ENCODE measurements at regions not wholly inside any gene's neighbourhood (a gene's known extent, or its start where the extent isn't known, plus 50 kb on each side); places are given as distances from the start of the nearest gene placed in this dataset.

DNA sequence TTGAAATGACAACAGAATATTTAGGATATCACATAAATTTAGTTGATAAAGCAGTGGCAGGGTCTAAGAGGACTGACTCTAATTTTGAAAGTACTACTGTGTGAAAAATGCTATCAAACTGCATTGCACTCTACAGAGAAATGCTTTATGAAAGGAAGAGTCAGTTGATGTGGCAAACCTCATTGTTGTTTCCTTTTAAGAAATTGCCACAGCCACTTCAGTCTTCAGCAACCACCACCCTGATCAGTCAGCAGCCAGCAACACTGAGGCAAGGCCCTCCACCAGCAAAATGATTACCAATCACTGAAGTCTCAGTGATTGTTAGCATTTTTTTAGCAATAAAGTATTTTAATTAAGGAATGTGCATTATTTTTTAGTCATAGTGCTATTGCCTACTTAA, 488.7 kb upstream of the SLC39A10 start:
- H3K27ac ChIP-seq = no peak overlapping the region
- no peaks in the 10 kb centered on the region for H3K27me3 ChIP-seq (ENCODE audit: insufficient read depth, low read depth, severe bottlenecking)
- H3K36me3 ChIP-seq = no peaks in the 10 kb centered on the region
- peaks cover 5% of the 10 kb centered on the region for H3K9me3 ChIP-seq (ENCODE audit: severe bottlenecking)
- DNase-seq = no peak
- TF ChIP-seq, protein P1, sequence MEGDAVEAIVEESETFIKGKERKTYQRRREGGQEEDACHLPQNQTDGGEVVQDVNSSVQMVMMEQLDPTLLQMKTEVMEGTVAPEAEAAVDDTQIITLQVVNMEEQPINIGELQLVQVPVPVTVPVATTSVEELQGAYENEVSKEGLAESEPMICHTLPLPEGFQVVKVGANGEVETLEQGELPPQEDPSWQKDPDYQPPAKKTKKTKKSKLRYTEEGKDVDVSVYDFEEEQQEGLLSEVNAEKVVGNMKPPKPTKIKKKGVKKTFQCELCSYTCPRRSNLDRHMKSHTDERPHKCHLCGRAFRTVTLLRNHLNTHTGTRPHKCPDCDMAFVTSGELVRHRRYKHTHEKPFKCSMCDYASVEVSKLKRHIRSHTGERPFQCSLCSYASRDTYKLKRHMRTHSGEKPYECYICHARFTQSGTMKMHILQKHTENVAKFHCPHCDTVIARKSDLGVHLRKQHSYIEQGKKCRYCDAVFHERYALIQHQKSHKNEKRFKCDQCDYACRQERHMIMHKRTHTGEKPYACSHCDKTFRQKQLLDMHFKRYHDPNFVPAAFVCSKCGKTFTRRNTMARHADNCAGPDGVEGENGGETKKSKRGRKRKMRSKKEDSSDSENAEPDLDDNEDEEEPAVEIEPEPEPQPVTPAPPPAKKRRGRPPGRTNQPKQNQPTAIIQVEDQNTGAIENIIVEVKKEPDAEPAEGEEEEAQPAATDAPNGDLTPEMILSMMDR (IDR thresholded peaks at IDR 0.05; ENCODE audit: low read depth, low read length) = no peak
- H3K4me3 ChIP-seq (ENCODE audit: low read depth, low read length) = no peak overlapping the region

DNA sequence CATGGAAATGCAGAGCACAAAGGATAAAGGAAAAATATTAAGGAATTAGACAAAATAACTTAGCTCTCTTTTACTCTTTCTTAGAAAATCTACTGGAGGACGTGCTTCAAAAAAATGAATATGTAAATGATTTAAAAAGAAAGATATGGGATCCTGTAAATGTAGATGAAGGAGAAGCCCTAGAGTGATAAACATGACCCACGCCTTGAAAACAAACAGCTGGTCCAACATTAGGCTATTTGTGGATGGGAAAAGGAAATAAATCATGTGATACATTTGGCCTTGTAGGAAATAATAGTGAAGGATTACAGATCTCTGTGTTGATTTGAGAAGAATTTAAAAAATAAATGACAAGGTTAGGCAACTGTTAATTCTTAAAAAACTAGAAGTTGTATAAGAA, 492.1 kb upstream of the SLC39A10 start:
- Histone ChIP-seq H3K27me3 (ENCODE audit: insufficient read depth, low read depth, severe bottlenecking) (no peaks in the 10 kb centered on the region), H3K4me3 (ENCODE audit: low read depth, low read length) (no peak overlapping the region), H3K36me3 (no peaks in the 10 kb centered on the region), H3K27ac (no peak overlapping the region), H3K9me3 (ENCODE audit: severe bottlenecking) (peaks cover 5% of the 10 kb centered on the region)
- TF ChIP-seq, protein P1 (IDR thresholded peaks at IDR 0.05; ENCODE audit: low read depth, low read length) = no peak
- DNase-seq = no peak

DNA sequence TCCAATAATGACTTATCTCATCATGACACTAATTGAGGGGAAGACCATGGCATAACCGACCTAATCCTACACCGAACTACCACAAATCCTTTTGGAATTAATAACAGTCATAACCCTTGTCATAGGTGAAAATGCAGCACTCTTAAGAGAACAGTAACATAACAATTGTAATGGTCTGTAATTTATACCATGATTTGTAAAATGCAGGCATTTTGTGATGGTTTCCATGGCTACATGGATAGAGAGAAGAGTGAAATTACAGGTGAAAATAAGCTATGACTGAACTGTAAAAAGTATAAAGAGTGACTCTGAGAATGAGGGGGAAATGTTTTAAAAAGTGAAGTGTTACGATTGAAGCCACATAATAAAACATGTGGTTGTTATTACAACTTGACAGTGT, 494.1 kb upstream of the SLC39A10 start:
- H3K27ac ChIP-seq = no peak overlapping the region
- H3K9me3 ChIP-seq (ENCODE audit: severe bottlenecking) = peaks cover 4% of the 10 kb centered on the region
- DNase-seq = no peak
- no peaks in the 10 kb centered on the region for H3K36me3 ChIP-seq
- TF ChIP-seq, protein P1 (IDR thresholded peaks at IDR 0.05; ENCODE audit: low read depth, low read length) = no peak
- H3K27me3 ChIP-seq (ENCODE audit: insufficient read depth, low read depth, severe bottlenecking) = no peaks in the 10 kb centered on the region
- H3K4me3 ChIP-seq (ENCODE audit: low read depth, low read length) = no peak overlapping the region

DNA sequence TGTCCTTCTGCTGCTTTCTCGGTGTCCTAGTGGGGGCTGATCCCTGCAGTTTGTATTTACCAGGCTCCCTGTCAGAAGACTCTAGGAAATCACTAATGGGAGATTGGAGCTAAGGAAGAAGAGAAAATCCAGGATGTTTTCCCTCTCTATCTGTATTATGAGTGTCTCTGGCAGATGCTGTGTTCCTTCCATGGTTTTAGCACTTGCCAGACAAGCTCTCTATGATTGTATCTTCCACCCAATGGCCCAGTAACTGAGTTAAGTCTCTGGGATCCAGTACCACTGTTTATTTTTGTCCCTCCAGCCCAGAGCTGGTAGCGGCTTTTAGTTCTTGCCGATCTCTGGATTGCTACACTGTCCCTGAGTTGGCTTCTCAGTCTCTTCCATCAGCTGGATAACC, 494.8 kb upstream of the SLC39A10 start:
- Histone ChIP-seq H3K4me3 (ENCODE audit: low read depth, low read length) (no peak overlapping the region), H3K27ac (no peak overlapping the region), H3K9me3 (ENCODE audit: severe bottlenecking) (no peaks in the 10 kb centered on the region), H3K27me3 (ENCODE audit: insufficient read depth, low read depth, severe bottlenecking) (no peaks in the 10 kb centered on the region), H3K36me3 (no peaks in the 10 kb centered on the region)
- DNase-seq = no peak
- TF ChIP-seq, protein P1 (IDR thresholded peaks at IDR 0.05; ENCODE audit: low read depth, low read length) = no peak

DNA sequence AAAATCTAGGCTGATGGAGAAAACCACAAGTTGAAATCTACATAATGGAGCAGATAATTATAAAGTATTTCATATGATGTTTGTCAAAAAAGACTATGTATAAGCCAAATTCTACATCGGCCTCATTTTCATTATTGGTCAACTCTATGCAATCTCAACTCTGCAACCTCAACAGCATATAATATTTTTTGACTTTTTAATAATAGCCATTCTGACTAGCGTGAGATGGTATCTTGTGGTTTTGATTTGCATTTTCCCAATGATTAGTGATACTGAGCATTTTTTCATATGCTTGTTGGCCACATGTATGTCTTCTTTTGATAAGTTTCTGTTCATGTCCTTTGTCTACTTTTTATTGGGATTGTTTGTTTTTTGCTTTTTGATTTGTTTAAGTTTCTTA, 496.1 kb upstream of the SLC39A10 start:
- no peak for DNase-seq
- Histone ChIP-seq H3K4me3 (ENCODE audit: low read depth, low read length) (no peak overlapping the region), H3K9me3 (ENCODE audit: severe bottlenecking) (no peaks in the 10 kb centered on the region), H3K36me3 (no peaks in the 10 kb centered on the region), H3K27ac (no peak overlapping the region), H3K27me3 (ENCODE audit: insufficient read depth, low read depth, severe bottlenecking) (no peaks in the 10 kb centered on the region)
- TF ChIP-seq, protein P1 (IDR thresholded peaks at IDR 0.05; ENCODE audit: low read depth, low read length) = no peak

DNA sequence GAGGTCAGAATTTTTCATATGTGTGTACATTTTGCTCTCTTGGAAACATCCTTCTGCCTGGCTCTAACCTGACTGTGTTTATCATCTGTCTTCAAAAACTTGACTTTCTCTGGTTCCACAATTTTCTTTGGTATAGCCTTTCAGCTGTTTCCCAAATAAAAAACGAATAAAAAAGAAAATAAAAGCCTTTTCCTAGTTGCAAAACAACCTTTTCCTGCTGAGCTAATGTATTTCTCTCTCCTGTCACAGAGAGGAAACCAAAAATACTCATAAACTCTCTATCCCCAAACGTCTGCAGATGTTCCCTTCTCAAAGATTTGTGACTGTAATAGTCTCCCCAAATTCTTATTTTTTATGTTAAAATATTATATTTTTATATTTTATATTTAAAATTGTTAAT, 505.3 kb upstream of the SLC39A10 start:
- Histone ChIP-seq H3K27me3 (ENCODE audit: insufficient read depth, low read depth, severe bottlenecking) (no peaks in the 10 kb centered on the region), H3K36me3 (no peaks in the 10 kb centered on the region), H3K27ac (no peak overlapping the region), H3K4me3 (ENCODE audit: low read depth, low read length) (no peak overlapping the region), H3K9me3 (ENCODE audit: severe bottlenecking) (no peaks in the 10 kb centered on the region)
- TF ChIP-seq, protein P1 (IDR thresholded peaks at IDR 0.05; ENCODE audit: low read depth, low read length) = no peak
- no peak for DNase-seq

Measured in WERI-Rb-1 (cell line).